ENCODE measurements at regions not wholly inside any gene's neighbourhood (a gene's known extent, or its start where the extent isn't known, plus 50 kb on each side); places are given as distances from the start of the nearest gene placed in this dataset.

DNA sequence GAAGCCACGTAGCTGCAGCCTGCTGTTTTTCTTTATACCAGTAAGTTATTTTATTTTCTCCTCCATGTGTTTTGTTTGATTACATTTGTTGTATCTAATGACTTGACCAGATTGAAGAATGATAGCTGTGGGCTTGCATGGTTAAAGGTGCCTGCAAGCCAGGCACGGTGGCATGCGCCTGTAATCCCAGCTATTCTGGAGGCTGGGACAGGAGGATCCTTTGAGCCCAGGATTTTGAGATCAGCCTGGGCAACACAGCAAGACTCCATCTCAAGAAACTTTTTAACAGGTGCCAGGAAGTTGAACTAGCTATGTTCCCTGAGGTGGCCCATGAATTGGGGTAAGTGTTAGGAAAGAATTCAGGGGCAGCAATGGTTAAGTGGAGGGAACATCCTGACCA lies 179.4 kb downstream of the IRS1 start:
- DNase-seq (ENCODE audit: low read depth) = no peak

DNA sequence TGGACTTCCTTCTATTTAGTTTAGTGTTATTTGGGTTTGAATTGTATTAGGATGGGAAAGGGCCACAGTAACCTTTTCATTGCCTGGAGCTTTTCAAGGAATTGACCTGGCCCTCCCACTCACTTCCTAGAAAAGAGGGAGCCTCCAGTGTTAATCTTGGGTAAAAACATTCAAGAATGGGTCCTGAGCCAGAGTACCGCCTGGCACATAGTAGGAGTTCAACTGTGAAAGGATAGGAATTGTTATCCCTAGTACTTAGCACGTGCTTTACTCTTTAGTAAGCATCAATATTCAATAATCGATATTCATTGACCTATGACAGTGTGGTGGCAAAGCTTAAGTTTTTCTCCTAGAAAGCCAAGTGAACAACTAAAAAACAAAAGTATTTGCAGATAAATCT lies 179.9 kb downstream of the IRS1 start:
- DNase-seq (ENCODE audit: low read depth) = no peak

DNA sequence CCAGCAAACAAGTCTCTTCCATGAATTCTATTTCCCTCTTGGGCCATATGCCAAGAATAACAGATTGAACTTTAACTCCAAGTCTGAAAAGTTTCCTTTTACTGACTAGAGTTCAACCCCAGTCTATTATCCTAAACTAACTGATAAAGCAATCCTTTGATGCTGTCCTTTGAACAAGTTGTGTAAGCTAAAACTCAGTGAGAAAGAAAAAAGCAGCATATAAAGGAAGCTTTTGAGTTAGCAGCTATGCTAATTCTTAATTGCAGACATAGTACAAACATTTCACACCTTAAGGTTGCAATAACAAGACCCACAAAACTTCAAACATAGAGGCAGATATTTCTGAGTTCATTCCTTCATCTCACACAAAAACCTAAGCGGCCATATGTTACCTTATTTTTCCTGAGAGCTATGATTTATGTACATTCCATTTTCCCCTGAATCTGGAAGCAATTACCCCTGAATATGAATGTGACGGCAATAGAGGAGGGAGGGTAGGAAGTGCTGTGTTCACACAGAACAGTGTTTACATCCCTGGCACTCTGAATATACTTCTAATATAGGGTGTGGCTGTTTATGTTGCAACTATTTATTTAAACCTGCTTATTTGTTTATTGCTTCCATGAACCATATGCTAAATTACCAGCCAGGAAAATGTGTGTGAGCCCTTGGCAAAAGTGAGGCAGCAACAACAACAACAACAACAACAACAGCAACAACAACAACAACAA lies 180.6 kb downstream of the IRS1 start:
- no peak for DNase-seq (ENCODE audit: low read depth)

DNA sequence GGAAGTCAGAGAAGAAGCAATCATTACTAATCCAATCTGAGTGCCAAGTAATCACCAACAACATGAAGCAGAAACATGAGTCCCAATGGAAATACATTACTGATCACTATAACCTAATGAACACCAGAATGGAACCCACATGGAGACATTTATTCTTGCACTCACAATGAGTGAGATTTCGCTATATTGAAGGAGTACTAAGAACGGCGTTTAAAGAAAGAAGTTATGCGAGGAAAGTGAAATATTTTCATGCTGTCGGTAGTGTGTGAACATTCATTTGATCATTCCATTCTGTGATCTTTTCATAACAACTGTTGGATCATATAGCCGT lies 181.1 kb downstream of the IRS1 start:
- no peak for DNase-seq (ENCODE audit: low read depth)

DNA sequence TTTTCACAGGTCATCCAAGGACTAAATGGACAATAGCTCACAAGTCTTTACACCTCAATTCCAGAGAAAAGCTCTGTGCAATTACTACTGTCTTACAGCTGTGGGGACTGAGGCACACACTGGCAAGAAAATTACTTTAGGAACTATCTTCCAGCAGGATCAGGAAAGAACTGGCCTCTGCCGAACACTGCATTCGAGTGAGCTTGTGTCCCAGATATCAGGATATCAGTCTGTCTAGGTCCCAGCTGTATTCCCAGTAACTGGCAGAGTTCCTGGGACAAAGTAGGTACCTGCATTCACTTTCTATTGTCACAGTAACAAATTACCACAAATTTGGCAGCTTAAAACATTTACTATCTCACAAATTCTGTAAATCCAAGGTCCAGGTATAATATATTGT lies 183.7 kb downstream of the IRS1 start:
- DNase-seq (ENCODE audit: low read depth) = no peak

DNA sequence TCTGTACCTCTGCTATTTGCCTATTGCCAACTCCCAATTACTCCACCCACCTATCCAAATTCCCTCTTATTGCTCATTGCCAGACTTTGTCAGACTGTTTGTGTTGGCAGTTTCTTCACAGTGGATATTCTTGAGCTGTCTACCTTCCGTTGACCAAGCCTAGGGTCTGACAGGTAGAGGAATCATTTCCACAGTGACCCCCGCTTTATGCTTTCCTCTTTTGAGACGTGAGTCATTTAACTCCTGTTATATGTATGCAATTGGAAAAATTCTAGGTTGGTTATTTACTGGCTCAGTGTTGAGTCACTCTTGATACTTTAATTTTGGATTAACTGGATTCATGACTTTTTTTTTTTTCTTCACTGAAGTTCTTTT lies 187.7 kb downstream of the IRS1 start:
- peak; percentile 40 for DNase-seq (ENCODE audit: low read depth)

DNA sequence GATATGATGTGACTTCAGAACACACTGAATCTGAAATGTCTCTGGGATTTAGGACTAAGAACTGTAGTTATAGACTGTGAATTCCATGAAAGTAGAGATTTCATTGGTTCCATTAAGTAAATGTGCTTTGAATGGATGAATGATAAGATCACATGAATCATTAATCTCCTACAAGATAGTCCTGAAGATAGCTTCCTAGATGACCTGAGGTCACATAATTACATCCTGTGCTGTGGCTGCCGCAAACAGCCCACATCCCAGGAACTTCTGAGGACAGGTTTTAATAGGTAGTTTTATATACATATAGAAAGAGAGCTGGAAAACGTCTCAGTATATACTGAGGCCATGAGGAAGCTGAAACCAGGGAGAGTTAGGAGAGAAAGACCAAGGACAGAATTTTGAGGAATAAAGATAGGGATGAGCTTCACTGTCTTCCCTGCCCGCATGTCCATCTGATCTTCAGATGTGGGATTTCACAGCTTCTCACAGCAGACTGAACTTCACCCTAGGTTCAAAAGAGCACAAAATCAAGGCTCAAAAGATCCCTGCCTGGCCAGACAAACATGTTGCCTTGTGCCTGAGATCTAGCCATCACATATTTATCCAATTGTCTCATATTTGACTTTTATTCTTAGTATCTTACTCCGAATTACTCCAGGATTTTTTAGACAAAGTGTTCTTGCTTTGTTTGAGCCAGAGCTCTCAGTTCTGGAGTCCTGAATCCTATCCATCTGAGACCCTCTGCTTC lies 188.2 kb downstream of the IRS1 start:
- no peak for DNase-seq (ENCODE audit: low read depth)

DNA sequence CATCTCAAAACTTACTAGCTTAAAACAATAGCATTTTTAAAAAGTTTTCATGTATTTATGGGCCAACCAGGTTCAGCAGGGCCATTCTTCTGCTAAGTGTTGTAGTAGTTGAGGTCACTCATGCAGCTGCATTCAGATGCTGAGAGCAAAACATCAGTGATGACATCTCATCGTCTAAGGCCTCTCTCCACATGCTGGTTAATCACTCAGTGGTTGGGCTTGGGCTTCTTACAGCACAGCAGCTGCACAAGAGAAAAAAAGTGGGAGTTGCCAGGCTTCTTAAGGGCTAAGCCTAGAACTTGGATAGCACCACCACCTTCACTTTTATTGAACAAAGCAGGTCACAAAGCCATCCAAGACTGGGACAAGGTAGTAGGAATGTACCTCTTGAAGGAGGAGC lies 190.3 kb downstream of the IRS1 start:
- DNase-seq (ENCODE audit: low read depth) = no peak

DNA sequence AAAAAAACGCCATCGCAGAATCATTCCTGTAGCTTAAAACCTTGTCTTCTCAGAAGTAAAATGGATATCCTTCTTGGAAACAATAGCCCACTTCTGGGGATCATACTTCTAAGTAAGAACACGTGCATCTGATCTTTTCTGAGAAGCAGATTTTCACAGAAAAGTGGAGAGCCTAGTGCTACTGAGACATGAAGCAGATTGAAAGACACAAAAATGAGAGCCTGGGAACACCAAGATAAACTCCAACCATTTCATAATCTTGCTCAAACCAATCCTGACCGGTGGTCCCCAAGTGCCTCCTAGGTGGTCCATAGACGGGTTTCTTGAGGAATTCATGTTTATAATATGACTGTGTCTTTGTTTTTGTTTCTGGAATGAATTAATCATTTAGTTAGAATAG lies 191.2 kb downstream of the IRS1 start:
- DNase-seq (ENCODE audit: low read depth) = no peak

DNA sequence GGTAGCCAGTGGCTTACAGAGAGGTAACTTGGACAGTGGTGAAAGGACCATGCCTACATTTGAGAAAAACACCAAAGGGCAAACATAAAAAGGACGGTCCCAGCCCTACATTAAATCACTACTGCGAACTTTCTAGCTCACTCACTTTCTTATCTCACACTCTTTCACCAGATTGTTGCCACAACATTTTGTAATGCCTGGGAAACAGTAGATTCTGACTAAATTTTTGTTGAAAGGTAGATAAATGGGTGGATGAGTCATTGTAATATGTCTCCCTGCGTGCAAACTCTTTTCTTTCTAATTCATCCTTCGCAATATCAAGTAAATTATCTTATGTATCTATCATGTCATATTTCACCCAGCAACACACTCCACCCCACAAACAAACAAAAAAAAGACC lies 192.2 kb downstream of the IRS1 start:
- DNase-seq (ENCODE audit: low read depth) = no peak

DNA sequence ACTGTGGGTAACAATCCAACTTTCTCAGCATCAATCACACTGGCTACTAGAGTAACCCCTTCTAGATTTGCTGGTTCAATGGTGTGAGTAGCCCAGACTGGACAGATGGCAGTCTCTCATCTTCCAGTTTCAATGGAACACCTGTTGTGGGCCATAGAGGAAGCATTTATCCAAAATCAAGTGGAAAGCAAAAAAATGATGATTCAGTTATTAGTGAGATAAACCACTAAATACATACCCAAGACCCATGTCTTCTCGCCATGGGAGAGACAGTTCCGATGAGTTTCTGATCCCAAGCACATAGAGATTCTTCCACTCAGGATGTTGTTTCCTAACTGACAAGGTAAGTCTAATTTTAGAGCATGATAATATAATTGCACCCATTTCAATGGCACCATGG lies 194.0 kb downstream of the IRS1 start:
- no peak for DNase-seq (ENCODE audit: low read depth)

DNA sequence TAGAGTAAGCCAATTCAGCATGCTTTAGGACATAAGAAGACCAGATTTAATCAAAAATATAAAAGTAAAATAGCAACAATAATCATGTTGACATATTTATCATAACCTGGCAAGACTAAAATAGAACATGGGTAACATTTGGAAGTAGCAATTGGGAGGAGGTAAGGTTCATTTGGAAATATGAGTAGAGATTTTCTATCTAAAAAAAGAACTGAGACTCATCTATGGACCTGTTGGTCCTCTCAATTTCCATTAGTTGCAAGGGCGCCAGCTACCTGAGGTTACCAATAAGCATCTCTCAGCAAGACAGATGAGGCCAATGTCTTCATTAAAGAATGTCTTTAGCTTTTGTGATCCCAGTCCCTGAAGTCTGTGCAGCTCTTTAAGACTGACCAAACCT lies 196.0 kb downstream of the IRS1 start:
- no peak for DNase-seq (ENCODE audit: low read depth)

DNA sequence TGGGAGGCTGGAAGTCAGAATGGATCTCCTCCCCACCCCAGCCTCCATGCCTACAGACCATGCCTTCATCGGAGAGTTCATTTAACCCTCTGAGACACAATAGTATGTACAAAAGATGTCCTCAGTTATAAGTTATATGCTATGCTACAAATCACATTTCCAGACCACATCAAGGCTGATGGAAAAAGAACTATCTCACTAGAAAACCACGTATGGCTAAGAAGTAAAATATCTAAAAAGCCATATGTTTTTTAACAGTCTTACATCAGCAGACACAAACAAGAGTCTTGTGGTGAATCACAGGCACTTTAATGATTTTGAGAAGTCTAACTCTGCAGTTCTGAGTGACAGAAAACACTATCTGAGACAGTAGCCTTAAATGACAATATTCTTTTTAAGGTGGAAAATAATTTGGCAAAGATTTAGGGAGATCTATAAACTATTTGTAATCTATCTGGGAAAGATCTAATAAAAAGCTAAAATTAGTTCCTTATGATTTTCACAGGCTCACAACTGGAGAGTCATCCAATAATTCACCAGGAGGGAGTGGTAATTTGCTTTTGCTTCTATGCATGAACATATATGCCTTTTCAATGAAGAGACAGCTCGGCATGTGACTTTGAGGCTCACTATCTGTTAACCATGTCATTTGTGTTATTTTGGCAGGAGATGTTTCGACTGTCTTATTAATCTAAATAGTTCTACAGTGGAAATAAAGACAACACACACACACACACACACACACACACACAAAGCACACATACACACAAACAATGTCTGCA lies 197.5 kb downstream of the IRS1 start:
- DNase-seq (ENCODE audit: low read depth) = no peak

DNA sequence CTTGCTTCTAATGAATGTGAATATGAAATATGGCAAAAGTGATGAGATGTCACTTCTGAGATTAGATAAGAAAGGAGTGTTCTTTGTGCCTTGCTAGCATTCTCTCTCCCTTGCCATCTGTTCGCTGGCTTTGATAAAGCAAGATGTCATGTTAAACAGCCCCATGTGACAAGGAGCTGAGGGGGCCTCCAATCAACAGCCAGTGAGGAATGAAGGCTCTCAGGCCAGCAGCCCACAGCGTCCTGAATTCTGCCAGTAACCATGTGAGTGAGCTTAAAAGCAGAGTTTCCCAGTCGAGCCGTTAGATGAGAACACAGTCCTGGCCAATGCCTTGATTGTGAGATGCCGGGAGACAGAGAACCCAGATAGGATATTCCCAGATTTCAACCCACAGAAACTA lies 198.8 kb downstream of the IRS1 start:
- DNase-seq (ENCODE audit: low read depth) = no peak

DNA sequence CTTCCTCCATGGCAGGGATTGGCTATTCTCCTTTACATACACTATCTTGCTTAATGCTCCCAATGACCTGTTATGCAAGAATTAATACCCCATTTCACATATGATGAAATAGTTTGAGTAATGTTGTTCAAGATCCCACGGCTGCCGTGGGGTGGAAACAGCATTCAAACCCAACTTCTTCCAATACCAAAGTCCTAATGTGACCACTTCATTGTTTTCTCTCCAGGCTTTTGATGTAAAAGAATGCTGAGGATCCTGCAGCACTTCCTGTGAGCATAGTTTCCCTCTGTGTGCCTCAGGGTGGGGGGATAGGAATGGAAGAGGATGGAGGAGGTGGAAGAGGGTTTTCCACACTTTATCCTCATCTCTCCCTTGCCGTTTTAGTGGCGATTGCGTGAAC lies 199.4 kb downstream of the IRS1 start:
- DNase-seq (ENCODE audit: low read depth) = no peak

DNA sequence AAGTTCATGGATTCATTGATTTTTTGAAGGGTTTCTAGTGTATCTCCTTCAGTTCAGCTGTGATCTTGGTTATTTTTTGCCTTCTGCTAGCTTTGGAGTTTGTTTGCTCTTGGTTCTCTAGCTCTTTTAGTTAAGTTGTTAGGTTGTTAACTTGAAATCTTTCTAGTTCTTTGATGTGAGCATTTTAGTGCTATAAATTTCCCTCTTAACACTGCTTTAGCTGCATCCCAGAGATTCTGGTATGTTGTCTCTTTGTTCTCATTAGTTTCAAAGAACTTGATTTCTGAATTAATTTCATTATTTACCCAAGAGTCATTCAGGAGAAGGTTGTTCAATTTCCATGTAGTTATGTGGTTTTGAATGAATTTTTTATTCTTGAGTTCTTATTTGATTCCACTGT lies 210.6 kb downstream of the IRS1 start:
- no peak for DNase-seq (ENCODE audit: low read depth)

DNA sequence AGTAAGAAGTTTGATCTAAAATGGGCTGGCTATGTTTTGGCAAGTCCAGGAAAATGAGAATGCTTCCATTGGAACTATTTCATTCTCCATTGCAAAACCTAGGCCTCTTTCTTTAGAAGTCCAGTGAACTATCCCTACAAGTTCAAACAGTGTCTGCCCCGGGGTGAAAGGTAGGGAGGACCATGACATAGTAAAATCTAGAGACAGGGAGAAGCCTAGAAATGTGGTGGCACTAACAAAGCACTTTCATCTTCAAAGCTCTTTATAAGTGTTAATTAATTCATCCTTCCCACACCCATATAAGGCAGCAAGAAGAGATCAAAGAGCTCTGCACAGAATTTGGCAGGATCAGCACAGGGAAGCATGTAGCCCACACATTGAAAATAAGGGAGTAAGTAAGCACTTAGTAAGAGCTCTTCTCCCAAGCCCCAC lies 214.5 kb downstream of the IRS1 start:
- DNase-seq (ENCODE audit: low read depth) = no peak

DNA sequence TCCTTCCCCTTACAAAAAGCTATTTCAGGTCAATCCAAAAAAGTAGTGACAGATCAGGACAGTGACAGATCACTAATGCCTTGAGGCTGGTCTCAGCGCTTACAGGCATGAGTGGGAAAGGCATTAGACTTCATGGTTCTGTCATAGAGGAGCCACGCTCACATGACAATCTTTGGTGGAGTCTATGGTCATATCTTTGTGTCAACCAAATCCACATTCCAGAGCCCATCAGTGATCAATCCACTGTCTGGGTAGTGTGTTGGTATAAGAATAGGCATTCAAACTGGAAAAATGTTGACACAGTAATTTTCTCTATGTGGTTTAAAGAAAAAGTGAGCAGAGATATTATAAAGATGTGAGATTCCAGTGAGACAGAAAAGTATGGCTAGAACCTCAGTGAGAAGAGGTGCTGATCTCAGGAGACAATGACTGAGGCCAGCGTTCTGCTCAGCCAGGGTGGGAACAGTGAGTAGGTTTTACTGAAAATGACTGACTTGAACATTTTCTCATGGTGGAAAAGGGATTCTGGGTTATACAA lies 215.0 kb downstream of the IRS1 start:
- DNase-seq (ENCODE audit: low read depth) = no peak

DNA sequence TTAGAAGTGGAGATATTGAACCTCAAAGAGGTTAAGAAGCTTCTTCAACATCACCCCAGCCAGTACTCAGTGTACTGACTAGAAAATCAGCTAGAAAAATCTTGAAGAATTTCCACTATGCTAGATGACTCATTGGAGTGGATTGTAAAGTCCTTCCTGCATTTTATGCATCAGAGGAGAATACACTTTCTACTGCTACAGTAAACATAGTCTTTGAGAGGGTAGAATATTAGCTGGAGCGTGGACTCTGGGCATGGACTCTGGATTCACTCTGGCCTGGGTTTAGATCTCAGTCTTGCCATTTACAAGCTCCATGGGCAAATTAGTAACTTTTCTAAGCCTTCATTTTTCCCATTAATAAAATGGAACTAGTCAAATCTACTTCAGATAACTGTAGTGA lies 215.9 kb downstream of the IRS1 start:
- peak; percentile 88 for DNase-seq (ENCODE audit: low read depth)

DNA sequence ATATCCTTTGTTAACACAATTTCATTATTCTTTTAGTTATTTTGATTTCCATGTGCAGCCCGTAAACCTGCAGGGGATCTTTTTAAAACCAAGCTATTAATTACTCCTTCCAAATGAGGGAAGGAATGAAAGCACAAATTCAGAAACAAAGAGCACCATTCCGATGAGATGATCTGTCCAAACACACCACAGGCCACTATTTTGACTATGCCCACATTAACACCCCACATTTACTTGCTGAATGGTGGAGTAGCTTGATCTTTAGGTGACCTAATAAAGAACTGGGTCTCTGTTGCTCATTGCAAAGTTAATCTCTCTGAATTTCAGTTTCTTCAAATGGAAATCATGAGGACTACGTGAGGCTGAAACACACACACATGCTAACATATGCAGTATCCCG lies 218.0 kb downstream of the IRS1 start:
- DNase-seq (ENCODE audit: low read depth) = no peak

DNA sequence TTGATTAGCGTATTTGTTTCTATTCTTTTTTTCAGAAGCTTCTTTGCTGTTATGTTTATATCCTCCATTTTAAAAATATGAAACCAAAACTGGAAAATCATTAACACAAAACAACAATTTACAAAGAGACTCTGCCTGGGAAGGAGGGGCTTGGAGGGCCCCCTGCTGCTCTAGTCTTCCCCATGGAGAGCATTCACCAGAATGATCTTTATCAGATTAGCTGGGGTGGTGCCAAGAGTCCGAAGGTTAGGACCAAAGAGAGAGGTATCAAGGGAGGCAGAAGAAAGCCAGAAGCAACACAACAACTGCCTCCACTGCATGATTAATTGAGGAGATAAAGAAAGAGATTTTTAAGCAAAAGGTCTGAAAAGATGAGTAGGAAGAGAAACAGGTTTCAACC lies 218.6 kb downstream of the IRS1 start:
- no peak for DNase-seq (ENCODE audit: low read depth)

DNA sequence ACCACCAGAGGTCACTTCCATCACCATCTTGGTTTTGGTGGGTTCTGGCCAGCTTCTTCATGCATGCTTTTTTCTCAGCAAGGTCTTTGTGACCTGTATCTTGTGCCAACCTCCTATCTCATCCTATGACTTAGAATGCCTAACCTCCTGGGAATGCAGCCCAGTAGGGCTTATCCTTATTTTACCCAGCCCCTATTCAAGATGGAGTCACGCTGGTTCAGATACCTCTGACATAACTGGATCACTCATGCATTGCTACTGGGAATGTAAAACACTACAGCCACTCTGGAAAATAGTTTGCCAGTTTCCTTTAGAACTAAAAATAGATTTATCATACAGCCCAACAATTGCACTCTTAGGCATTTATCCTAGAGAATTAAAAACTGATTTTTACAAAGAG lies 219.2 kb downstream of the IRS1 start:
- DNase-seq (ENCODE audit: low read depth) = no peak

DNA sequence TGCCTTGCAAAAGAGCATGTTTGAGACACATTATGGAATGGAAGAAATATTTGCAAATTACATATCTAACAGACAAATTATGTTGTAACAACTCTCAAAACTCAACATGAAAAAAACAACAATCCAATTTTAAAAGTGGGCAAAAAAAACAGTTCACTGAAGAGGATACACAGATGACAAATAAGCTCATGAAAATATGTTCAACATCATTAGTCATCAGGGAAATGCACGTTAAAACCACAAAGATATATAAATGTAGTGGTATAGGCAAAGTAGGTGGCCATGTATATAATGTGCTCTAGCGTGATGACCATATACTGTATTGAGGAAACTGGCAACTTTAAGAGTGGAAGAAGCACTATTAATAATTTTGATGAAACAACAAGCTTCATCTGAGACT lies 220.1 kb downstream of the IRS1 start:
- DNase-seq (ENCODE audit: low read depth) = no peak

Measured in HS-5 (cell line).